ENCODE measurements at regions not wholly inside any gene's neighbourhood (a gene's known extent, or its start where the extent isn't known, plus 50 kb on each side); places are given as distances from the start of the nearest gene placed in this dataset.
"Not testable (repeated sequence)": the region's sequence is repeated elsewhere in the genome, so short reads cannot be mapped to it uniquely, and the experiment has no call there.

GRCh38 chrX:1835056-1835455 is 220.2 kb downstream of the ASMT start:
- no peak overlapping the region for H3K4me3 ChIP-seq (ENCODE audit: low read length)
- no peak for DNase-seq (ENCODE audit: low read depth, low spot score)

GRCh38 chrX:1836683-1837082 is 221.8 kb downstream of the ASMT start:
- H3K4me3 ChIP-seq (ENCODE audit: low read length), result no peak overlapping the region
- no peak for DNase-seq (ENCODE audit: low read depth, low spot score)

- no peak for DNase-seq (ENCODE audit: low read depth, low spot score)
- H3K4me3 ChIP-seq (ENCODE audit: low read length), result no peak overlapping the region
These were observed 226.9 kb downstream of the ASMT start for GRCh38 chrX:1841746-1842145.

- not testable (repeated sequence) for H3K4me3 ChIP-seq (ENCODE audit: low read length); DNase-seq (ENCODE audit: low read depth, low spot score)
These were observed 232.1 kb downstream of the ASMT start for GRCh38 chrX:1847000-1847399.

- DNase-seq (ENCODE audit: low read depth, low spot score); H3K4me3 ChIP-seq (ENCODE audit: low read length): not testable (repeated sequence)
These were observed 232.9 kb downstream of the ASMT start for GRCh38 chrX:1847790-1848189.

GRCh38 chrX:1851527-1851926 is 236.7 kb downstream of the ASMT start:
- DNase-seq (ENCODE audit: low read depth, low spot score), result no peak
- H3K4me3 ChIP-seq (ENCODE audit: low read length), result no peak overlapping the region

- no peak overlapping the region for H3K4me3 ChIP-seq (ENCODE audit: low read length)
These were observed 237.2 kb downstream of the ASMT start for GRCh38 chrX:1852082-1852481.

GRCh38 chrX:1853447-1853846 is 238.6 kb downstream of the ASMT start:
- no peak for DNase-seq (ENCODE audit: low read depth, low spot score)
- H3K4me3 ChIP-seq (ENCODE audit: low read length), result no peak overlapping the region

More at GRCh38 chrX:1852082-1852481, 237.2 kb downstream of the ASMT start:
- DNase-seq (ENCODE audit: low read depth, low spot score), result no peak

- no peak for DNase-seq (ENCODE audit: low read depth, low spot score)
- H3K4me3 ChIP-seq (ENCODE audit: low read length), result no peak overlapping the region
These were observed 239.1 kb downstream of the ASMT start for GRCh38 chrX:1853916-1854315.

- not testable (repeated sequence) for DNase-seq (ENCODE audit: low read depth, low spot score); H3K4me3 ChIP-seq (ENCODE audit: low read length)
These were observed 240.0 kb downstream of the ASMT start for GRCh38 chrX:1854861-1855260.

GRCh38 chrX:1859266-1859665 is 244.4 kb downstream of the ASMT start:
- DNase-seq (ENCODE audit: low read depth, low spot score); H3K4me3 ChIP-seq (ENCODE audit: low read length): not testable (repeated sequence)

GRCh38 chrX:1860936-1861594 is 246.2 kb downstream of the ASMT start:
- DNase-seq (ENCODE audit: low read depth, low spot score), result no peak
- H3K4me3 ChIP-seq (ENCODE audit: low read length), result no peak overlapping the region

- DNase-seq (ENCODE audit: low read depth, low spot score); H3K4me3 ChIP-seq (ENCODE audit: low read length): not testable (repeated sequence)
These were observed 249.1 kb downstream of the ASMT start for GRCh38 chrX:1863995-1864394.

- no peak for DNase-seq (ENCODE audit: low read depth, low spot score)
These were observed 255.6 kb downstream of the ASMT start for GRCh38 chrX:1870421-1870820.

GRCh38 chrX:1871887-1872286 is 257.0 kb downstream of the ASMT start:
- DNase-seq (ENCODE audit: low read depth, low spot score), result no peak
- H3K4me3 ChIP-seq (ENCODE audit: low read length), result no peak overlapping the region

More at GRCh38 chrX:1870421-1870820, 255.6 kb downstream of the ASMT start:
- no peak overlapping the region for H3K4me3 ChIP-seq (ENCODE audit: low read length)

- DNase-seq (ENCODE audit: low read depth, low spot score), result no peak
- no peak overlapping the region for H3K4me3 ChIP-seq (ENCODE audit: low read length)
These were observed 258.8 kb downstream of the ASMT start for GRCh38 chrX:1873671-1874070.

GRCh38 chrX:1874416-1874815 is 259.6 kb downstream of the ASMT start:
- DNase-seq (ENCODE audit: low read depth, low spot score), result no peak
- H3K4me3 ChIP-seq (ENCODE audit: low read length), result no peak overlapping the region

GRCh38 chrX:1874899-1875298 is 260.0 kb downstream of the ASMT start:
- H3K4me3 ChIP-seq (ENCODE audit: low read length), result no peak overlapping the region
- no peak for DNase-seq (ENCODE audit: low read depth, low spot score)

GRCh38 chrX:1876041-1876440 is 261.2 kb downstream of the ASMT start:
- no peak overlapping the region for H3K4me3 ChIP-seq (ENCODE audit: low read length)
- no peak for DNase-seq (ENCODE audit: low read depth, low spot score)

GRCh38 chrX:1877780-1878179 is 262.9 kb downstream of the ASMT start:
- DNase-seq (ENCODE audit: low read depth, low spot score), result no peak
- no peak overlapping the region for H3K4me3 ChIP-seq (ENCODE audit: low read length)

Data from Jurkat, Clone E6-1 (cell line).